Activated B cell treated with CpG ODN at 0.5 μM for 24 hours (primary cell): ENCODE measurements at regions not wholly inside any gene's neighbourhood (a gene's known extent, or its start where the extent isn't known, plus 50 kb on each side); places are given as distances from the start of the nearest gene placed in this dataset.

Source experiments
- ATAC-seq: fragments of 200-7000 bp; cut with Tn5 transposase; one replicate; pipeline ENCODE4 v1.10.0; 2021; ENCODE audit warnings: low read depth, mild to moderate bottlenecking, moderate library complexity
- CTCF ChIA-PET: fragments of 350-600 bp; sonication (Branson Sonifier 250); formaldehyde crosslinking; loops from one replicate; lab custom pipeline; 2021; ENCODE audit warnings: antibody characterized with exemption; lab: Charles Lee
- POLR2A ChIA-PET: fragments of 350-600 bp; sonication (Branson Sonifier 250); formaldehyde crosslinking; loops from one replicate; lab custom pipeline; 2021; ENCODE audit warnings: antibody characterized with exemption; lab: Charles Lee
- DNase-seq: peaks from one replicate; pipeline ENCODE4 v3.0.0; 2022
- H3K27ac Mint-ChIP-seq: one replicate; pipeline ENCODE4 v1.8.0; 2020; ENCODE audit warnings: mixed read lengths
- H3K27me3 Mint-ChIP-seq: one replicate; pipeline ENCODE4 v1.8.0; 2021; ENCODE audit warnings: mixed read lengths
- H3K36me3 Mint-ChIP-seq: one replicate; pipeline ENCODE4 v1.8.0; 2021; ENCODE audit warnings: low read depth, mixed read lengths
- H3K4me1 Mint-ChIP-seq: one replicate; pipeline ENCODE4 v1.8.0; 2021; ENCODE audit warnings: mixed read lengths
- H3K4me3 Mint-ChIP-seq: one replicate; pipeline ENCODE4 v1.8.0; 2020; ENCODE audit warnings: mild to moderate bottlenecking, mixed read lengths
- H3K9me3 Mint-ChIP-seq: one replicate; pipeline ENCODE4 v1.8.0; 2020; ENCODE audit warnings: mixed read lengths
- CTCF ChIP-seq: fragments of 200-600 bp; IDR thresholded peaks from one replicate; pipeline ENCODE4 v1.8.0; 2022; ENCODE audit warnings: antibody characterized with exemption, mild to moderate bottlenecking
- intact Hi-C: fragments of 100-400 bp; cut with micrococcal nuclease; formaldehyde crosslinking; loops from one replicate; pipeline ENCODE4 v1.15.1; 2024

DNA sequence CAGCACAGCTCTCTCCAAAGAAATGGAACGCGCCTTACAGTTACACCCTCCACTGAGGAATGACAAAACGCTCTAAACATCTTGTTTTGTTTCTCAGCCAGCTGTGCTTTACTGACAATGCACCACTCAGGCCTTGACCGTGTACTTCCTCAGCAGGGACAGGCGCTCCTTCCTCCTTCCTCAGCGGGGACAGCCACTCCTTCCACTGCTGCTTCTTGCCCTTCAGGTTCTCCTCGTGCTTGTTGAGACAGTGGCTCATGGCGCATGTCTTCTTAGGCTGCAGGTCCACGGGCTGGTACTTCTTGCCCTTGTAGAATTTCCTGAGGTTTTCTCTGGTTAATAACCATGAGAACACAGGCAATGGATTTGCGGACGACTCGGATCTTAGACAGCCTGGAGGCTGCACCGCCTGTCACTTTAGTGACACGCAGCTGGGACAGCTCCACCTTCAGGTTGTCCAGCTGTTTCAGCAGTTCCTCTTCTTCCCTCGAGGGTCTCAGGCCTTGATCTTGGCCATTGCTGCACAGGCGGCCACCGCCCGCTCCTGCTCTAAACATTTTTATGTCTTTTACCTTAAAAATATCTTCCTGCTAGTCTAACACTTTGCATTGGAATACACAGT, 613.8 kb downstream of the BRD1 start:
- intact Hi-C loops: no loop called here
- TF ChIP-seq CTCF: no peak
- ChIA-PET POLR2A (no interaction called here), CTCF (no interaction called here)
- H3K27me3 Mint-ChIP-seq: peaks cover 2% of the 10 kb centered on the region
- H3K27ac Mint-ChIP-seq: no peak overlapping the region
- no peak overlapping the region for H3K4me3 Mint-ChIP-seq
- H3K4me1 Mint-ChIP-seq: no peaks in the 10 kb centered on the region
- DNase-seq (no peak), ATAC-seq (no peak)
- H3K36me3 Mint-ChIP-seq: no peaks in the 10 kb centered on the region
- H3K9me3 Mint-ChIP-seq: peaks cover 13% of the 10 kb centered on the region

GRCh38 chr22:49212466-49212865, 615.2 kb downstream of the BRD1 start:
- Mint-ChIP-seq H3K27me3 (peaks cover 2% of the 10 kb centered on the region), H3K9me3 (peaks cover 2% of the 10 kb centered on the region), H3K27ac (no peak overlapping the region), H3K36me3 (no peaks in the 10 kb centered on the region), H3K4me3 (no peak overlapping the region), H3K4me1 (no peaks in the 10 kb centered on the region)
- ChIA-PET CTCF (no interaction called here), POLR2A (no interaction called here)
- TF ChIP-seq CTCF: no peak
- no peak for DNase-seq
- no peak for ATAC-seq
- intact Hi-C loops: no loop called here

DNA sequence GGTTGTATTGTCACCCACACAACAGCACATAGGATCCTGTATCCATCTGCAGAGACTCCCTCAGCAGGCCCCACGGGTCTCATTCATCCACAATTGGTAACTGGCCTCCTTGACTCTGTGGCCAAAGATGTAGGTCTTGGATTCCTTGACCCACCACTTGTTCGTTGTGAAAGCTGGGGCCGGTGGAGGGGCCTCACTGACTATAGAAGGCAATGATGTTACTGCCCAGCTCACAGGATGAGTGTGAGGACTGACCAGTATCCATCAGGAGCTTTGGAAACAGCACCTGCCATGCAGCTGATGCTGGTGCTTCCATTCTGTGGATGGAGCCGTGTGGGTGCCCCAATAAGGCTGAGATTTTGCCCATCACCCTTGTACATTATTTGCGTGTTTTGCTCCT, 615.7 kb downstream of the BRD1 start:
- CTCF ChIA-PET: no interaction called here

DNA sequence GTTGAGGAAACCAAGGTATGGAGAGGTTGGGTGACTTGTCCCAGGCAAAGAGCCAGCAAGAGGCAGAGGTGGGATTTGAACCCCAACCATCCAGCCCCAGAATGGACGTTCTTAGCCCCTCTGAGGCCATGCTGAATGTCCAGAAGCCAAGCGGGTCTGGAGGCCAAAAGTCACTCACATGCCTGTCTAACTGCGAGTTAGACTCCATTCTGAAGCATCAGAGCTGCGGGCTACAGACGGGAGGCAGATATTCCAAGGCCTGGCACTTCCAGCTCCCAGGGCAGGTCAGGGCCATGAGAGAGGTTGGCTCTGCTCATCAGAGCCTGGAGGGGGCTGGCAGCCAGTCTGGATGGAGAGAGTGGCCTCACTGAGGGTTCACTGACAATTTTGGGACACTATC, 616.5 kb downstream of the BRD1 start:
- Mint-ChIP-seq H3K27me3 (peaks cover 2% of the 10 kb centered on the region), H3K27ac (no peak overlapping the region), H3K4me3 (no peak overlapping the region), H3K4me1 (no peaks in the 10 kb centered on the region), H3K9me3 (no peaks in the 10 kb centered on the region), H3K36me3 (no peaks in the 10 kb centered on the region)
- no peak for TF ChIP-seq CTCF
- ChIA-PET CTCF (no interaction called here), POLR2A (no interaction called here)
- DNase-seq (no peak), ATAC-seq (no peak)
- intact Hi-C loops: no loop called here

More for the DNA sequence above, 615.7 kb downstream of the BRD1 start:
- intact Hi-C loops: no loop called here
- POLR2A ChIA-PET: no interaction called here
- Mint-ChIP-seq H3K27ac (no peak overlapping the region), H3K4me3 (no peak overlapping the region), H3K9me3 (no peaks in the 10 kb centered on the region), H3K36me3 (no peaks in the 10 kb centered on the region), H3K27me3 (peaks cover 2% of the 10 kb centered on the region), H3K4me1 (no peaks in the 10 kb centered on the region)
- ATAC-seq (no peak), DNase-seq (no peak)
- no peak for TF ChIP-seq CTCF

- no peak overlapping the region for H3K4me3 Mint-ChIP-seq
- ATAC-seq (no peak), DNase-seq (no peak)
- intact Hi-C loops: no loop called here
- no peaks in the 10 kb centered on the region for H3K4me1 Mint-ChIP-seq
- H3K27ac Mint-ChIP-seq: no peak overlapping the region
- POLR2A ChIA-PET: no interaction called here
- H3K9me3 Mint-ChIP-seq: no peaks in the 10 kb centered on the region
- CTCF ChIA-PET: no interaction called here
- H3K36me3 Mint-ChIP-seq: no peaks in the 10 kb centered on the region
- TF ChIP-seq CTCF: no peak
- H3K27me3 Mint-ChIP-seq: peaks cover 2% of the 10 kb centered on the region
These were observed 617.1 kb downstream of the BRD1 start for GRCh38 chr22:49210606-49211005.
